ENCODE measurements at regions not wholly inside any gene's neighbourhood (a gene's known extent, or its start where the extent isn't known, plus 50 kb on each side); places are given as distances from the start of the nearest gene placed in this dataset.

- TF ChIP-seq EZH2phosphoT487 (IDR thresholded peaks at IDR 0.05; ENCODE audit: insufficient read depth, low read depth): no peak
- no peak for TF ChIP-seq EZH2 (IDR thresholded peaks at IDR 0.05; ENCODE audit: insufficient read depth, poor library complexity, severe bottlenecking)
Observed at GRCh38 chr11:119486691-119487259, 63.8 kb upstream of the THY1 start.
